NCI-H2107 treated with DMSO at 0.1 percent for 48 hours (cell line): ENCODE measurements at regions not wholly inside any gene's neighbourhood (a gene's known extent, or its start where the extent isn't known, plus 50 kb on each side); places are given as distances from the start of the nearest gene placed in this dataset.
"Not testable (repeated sequence)": the region's sequence is repeated elsewhere in the genome, so short reads cannot be mapped to it uniquely, and the experiment has no call there.

Source experiments
- DNase-seq: peaks from one replicate; lab custom pipeline; 2025; ENCODE audit not compliant: unreplicated experiment; lab: John Stamatoyannopoulos, UW

DNA sequence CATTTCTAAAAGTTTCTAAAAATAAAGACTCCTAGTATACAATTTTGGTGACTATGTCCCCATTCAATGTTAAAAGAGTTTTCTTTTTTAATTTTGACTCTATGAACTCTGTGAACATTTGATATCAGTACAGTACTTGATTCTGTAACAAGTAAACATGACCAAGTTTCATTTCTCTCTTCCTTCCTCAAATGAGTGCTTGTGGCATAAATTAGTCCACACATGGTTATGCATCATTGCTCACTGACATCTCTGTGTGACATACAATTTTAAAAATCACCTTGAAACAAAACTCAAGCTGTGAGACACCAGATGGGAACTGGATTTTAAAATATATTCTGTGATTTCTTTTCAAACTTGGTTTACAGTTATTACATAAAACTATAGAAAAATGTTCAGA, 253.9 kb upstream of the MDGA2 start:
- DNase-seq, result no peak

DNA sequence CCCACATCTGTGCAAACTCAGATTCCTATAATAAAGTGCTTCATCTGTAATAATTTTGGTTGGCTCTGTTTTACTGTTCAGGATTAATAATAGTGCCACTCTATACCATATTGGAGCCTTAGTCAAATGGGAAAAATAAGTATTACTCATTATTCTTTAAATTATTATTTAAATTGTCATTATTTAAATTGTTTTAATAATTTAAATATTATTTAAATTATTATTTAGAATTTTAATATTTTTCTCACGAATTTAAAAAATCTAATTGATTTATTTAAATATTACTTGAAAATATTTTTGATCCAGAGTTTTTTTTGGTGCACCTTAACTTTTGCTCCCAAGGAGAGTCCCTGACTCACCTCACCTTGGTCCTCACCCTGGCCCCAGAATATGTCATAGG, 245.7 kb upstream of the MDGA2 start:
- no peak for DNase-seq

DNA sequence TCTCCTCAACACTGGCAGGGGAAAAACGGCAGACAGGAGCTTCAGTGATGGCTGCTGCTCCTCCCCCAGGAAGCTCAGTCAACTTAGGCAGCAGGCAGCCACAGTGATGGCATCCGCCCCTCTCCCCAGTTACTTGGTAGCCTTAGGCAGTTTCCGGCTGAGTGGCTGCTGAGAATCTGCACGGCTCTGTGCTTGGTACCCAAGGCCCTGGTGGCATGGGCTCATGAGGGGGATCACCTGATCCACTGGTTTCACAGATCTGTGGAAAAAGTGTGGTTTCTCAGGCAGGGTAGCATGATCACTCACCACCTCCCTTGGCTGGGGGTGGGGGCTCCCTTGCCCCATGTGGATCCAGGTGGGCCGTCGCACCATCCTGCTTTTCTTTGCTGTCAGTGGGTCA, 244.6 kb upstream of the MDGA2 start:
- DNase-seq, result no peak

DNA sequence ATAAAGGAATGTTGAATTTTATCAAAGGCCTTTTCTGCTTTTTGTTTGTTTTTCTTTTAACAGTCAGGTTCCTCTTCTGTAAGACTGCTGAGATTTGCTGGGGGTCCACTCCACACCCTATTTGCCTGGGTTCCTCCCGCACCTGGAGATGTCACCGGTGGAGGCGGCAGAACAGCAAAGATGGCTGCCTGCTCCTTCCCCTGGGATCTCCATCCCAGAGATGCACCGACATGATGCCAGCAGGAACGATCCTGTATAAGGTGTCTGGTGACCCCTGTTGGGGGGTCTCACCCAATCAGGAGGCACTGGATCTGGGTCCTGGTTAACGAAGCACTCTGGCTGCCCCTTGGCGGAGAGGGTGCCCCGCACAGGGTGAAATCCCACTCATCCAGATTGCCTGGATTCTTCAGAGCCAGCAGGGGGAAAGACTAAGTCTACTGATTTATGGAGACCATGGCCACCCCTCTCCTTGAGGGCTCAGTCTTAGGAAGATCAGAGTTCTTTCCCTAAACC, 244.0 kb upstream of the MDGA2 start:
- no peak for DNase-seq

DNA sequence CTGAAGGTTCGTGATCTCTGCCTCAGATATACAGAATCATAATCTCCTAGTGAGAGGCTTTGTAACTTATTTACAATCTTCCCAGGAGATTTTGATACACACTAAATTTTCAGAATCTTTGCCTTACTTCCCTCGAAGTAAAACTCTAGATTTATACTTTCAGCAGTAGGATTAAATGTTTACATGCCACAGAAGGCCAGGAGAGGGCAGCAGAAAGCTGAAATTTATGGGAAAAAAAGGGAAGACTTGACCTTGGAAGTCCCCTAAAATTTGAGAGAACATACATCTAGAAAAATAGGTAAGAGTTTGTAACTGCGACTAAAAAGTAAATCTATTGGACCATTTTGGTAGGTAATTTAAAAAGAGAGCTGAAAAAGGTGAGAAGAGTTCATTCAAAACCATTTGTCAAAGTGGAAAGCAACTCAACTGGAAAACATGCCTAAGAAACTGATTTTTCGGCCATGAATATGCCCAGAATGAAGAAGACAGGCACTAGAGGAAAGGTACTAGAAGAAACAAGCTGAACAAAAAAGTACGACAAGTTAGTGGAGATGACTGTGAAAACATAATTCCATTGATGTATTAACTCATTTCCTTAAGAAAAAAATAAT, 242.0 kb upstream of the MDGA2 start:
- DNase-seq, result no peak

DNA sequence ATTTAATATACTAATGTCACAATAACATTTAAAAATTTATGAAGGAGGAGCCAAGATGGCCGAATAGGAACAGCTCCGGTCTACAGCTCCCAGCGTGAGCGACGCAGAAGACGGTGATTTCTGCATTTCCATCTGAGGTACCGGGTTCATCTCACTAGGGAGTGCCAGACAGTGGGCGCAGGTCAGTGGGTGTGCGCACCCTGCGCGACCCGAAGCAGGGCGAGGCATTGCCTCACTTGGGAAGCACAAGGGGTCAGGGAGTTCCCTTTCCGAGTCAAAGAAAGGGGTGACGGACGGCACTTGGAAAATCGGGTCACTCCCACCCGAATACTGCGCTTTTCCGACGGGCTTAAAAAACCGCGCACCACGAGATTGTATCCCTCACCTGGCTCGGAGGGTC, 225.7 kb upstream of the MDGA2 start:
- DNase-seq, result not testable (repeated sequence)

DNA sequence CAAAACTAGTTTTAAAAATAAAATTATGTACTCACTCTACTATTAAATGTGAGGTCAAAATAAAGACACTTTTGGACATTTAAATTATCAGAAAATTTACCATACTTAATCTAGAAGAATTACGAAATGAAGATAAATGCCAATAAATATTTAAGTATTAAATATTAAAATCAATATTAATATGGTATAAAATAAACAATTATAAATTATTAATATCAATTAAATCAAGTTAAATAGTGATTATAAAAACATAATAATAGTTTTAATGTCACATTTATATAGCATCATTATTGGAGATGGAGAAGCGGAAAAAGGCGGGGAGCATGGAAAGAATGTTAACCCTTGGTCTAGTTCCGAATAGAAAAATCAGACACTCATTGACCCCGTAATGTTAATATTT, 224.3 kb upstream of the MDGA2 start:
- no peak for DNase-seq

DNA sequence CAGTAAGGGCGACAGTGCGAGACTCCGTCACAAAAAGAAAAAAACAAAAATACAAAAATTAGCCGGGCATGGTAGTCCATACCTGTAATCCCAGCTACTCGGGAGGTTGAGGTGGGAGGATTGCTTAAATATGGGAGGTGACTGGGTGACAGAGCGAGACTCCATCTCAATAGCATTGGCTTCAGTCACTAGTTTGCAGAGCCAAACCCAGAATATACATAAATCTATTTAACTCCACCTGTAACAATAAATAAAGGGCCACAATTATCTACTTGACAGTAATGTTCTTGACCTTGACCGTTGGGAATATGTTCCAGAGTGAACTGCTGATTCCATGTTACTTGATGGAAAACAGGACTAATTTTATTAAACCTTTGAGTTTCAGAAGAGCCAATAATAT, 198.9 kb upstream of the MDGA2 start:
- no peak for DNase-seq

DNA sequence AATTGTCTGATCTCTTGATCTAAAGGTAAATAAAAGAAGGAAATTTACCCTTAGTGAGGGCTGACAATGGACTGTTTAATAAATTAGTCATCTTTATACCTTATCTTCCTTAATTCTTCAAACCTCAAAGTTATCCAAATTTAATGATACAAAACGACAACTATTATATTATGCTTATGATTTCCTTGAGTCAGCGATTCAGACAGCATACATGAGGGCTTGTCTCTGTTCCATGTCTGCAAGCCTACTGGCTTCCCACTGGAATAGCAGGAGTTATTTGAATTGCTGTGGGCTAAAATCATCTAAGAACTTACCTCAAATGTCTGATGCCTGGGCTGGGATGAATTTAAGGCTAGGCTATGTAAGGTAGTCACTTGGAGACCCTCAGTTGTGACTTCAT, 197.2 kb upstream of the MDGA2 start:
- no peak for DNase-seq

DNA sequence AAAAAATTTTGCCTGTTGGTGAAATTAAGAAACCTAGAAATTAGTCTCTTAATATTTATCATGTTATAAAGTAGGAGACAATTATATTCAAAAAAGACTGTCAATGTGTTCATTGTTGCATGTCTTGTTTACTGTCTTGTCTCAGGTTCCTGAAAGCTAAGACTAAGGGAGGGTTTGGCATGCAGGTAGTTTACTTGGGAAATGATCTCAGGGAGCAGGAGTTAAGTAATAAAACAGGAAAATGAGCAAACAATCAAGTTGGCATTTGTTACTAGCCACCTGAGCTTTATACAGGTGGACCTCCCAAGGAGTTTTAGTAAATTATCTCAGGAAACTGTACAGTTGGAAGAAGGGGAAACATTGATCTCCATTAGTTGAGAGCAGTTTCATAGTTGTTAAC, 188.0 kb upstream of the MDGA2 start:
- DNase-seq, result no peak

DNA sequence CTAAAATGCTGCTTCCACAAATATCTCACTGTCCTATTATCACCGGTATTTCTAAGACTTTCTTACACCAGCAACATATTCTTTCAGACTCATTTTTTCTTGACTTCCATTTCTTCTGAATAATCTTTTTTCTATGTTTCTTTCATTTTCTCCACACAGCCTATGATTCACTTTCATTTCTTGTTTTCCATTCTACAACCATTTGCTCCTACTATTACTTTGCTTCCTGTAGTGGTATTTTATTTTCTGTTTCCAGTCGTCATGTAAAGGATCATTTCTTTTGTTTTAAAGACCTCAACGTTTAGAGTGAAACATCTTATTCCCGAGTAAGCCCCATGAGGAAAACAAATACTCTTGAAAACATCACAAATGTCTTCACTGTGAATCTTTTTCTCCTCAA, 182.2 kb upstream of the MDGA2 start:
- no peak for DNase-seq

DNA sequence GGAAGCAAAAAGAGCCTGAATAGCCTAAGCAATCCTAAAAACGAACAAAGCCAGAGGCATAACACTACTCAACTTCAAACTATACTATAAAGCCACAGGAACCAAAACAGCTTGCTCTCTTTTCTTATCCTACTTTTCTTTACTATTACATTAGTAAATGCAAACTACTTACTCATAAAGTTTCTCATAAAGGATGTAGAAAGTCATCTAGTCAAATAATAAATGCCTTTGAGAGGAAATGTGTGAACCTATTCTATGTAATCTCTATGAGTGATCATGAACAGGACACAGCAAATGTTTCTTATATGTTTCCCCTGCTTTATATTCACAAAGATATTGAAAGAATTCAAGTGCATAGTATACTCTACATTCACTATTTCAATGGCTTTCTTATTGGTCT, 176.9 kb upstream of the MDGA2 start:
- no peak for DNase-seq

DNA sequence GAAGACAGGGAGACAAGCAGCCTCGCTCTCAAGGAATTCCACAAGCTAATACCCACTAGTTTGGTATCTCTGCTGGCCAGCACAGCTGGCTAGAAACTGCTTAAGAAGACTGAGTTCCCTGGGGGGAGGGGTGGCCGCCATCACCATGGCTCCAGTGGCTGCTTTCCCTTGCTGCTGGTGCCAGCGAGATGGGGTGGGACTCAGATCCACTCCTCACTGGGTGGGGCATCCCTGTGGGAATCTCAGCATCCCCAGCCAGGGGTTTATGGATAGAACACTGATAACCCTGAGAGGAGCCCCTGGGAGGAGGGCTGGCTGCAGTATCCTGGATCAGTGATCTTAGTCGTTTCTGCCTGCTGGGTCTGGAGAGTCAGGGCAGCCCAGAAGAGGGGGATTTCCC, 170.6 kb upstream of the MDGA2 start:
- DNase-seq, result no peak

DNA sequence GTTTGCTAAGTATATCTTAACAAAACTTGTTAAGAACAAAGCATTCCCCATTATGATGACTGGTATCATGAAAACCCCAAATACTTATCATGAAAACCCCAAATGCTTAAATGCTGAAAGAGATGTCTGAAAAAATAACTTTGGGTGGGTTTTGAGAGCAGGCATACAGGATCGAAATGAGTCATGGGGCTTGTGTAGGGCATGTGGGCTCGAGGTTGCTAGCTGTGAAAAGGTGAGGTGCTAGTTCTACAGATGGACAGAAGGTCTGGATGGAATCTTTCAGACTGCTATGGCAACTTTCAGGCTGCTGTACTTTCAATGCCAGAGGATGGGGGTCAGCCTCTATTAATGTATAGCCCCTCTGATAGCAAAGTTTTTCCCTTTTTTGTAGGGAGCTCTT, 167.8 kb upstream of the MDGA2 start:
- no peak for DNase-seq

DNA sequence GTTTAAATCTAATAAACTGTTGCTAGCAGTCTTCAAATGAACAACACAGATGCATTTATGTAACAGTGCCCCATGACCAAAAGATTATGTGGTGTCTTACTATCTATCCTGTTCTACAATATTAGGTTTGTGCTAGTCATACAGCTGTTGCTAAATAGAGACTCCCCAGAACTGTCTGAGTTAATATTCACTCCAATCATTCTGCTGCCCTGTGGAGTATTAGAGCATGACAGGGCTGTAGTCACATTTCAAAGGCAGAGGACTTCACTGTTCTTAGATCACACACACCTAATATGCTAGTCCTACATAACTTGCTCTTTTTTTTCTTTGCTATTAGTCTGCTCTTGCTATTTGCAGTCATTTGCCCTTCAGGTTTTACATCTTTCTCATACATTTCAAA, 157.6 kb upstream of the MDGA2 start:
- DNase-seq, result no peak

DNA sequence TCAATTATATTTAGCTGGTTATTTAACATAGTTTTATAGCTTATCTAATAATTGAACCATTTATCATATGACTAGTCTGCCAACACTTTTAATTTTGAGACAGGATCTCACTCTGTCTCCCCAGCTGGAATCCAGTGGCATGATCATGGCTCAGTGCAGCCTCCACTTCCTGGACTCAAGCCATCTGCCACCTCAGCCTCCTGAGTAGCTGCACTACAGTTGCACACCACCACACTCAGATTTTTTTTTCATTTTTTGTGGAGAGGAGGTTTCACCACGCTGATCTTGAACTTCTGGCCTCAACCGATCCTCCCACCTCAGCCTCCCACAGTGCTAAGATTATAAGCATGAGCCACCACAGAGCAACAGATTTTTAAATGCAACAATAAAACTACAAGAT, 151.4 kb upstream of the MDGA2 start:
- DNase-seq, result no peak

DNA sequence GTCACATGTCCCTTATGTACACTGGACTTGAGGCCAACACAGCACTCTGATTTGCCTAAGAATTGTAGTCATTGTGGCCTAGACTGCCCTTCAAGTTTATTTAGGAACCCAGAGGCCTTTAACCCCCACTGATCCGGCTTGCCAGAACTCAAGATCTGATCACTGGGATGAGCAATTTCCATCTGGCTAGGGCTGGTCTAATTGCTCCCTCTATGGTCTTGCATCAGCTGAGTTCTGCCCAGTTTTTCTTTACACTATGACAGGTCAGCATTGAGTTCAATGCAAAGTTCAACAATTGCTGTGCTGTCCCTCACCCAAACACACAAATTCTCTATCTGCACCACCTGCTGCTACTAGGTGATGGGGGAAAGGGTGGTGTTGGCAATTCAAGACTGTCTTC, 146.9 kb upstream of the MDGA2 start:
- no peak for DNase-seq

DNA sequence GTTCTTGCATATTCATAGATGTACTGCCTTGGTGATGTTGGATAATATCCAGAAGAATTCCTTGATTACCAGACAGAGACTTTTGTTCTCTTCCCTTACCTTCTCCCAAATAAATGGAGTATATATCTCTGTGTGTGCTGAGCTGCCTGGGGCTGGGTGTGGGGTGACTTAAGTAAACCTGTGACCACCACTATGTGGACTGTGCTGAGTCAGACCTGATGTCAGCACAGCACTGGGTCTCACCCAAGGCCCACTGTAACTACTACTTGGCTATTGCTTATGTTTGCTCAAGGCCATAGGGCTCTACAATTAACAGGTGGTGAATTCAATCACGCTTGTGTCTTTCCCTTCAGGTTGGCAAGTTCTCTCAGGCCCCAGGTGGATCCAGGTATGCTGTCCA, 145.7 kb upstream of the MDGA2 start:
- DNase-seq, result no peak

DNA sequence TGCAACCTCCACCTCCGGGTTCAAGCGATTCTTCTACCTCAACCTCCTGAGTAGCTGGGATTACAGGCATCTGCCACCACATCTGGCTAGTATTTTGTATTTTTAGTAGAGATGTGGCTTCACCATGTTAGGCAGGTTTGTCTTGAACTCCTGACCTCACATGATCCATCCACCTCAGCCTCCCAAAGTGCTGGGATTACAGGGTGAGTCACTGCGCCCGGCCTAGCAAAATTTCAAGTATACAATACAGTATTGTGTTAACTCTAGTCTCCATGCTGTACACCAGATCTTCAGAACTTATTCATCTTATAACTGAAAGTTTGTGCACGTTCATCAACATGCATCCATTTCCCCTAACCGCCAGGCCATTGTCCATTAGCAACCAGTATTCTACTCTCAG, 115.1 kb upstream of the MDGA2 start:
- DNase-seq, result no peak

DNA sequence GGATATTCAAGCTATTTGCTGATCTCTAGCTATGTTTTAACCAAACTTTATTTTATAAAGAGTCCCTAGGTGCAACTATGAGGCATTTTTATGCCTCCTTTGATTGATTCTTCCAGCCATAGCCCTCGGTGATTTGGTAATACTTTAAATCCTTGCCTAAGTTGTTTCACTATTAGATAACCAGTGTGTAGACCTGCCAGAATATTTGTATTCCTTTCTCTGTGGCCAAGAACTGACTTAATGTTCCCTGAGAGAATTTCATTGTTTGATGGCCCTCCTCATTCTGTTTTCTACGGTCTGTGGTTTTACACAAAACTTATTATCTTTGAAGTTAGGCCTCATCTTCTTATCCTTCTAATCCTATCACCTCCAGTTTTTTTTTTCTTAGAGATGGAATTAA, 109.7 kb upstream of the MDGA2 start:
- DNase-seq, result no peak

DNA sequence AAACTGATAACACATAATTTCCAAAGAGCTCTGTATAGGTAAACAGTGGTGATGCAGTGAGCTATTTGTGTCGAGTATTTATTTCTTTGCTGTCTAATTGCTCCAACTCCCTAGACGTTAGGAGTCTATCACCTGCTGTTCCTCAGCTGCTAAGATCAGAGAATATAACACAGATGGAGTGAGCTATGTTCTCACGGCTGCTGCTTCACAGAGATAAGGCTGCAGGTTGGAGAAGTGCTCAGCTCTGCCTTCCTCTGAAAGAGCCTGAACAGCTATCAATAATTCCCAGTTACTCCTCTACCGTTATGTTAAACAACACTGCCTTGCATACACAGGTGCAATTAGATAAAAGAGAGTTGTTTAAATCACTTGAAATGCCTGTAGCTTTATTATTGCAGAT, 103.2 kb upstream of the MDGA2 start:
- DNase-seq, result no peak

DNA sequence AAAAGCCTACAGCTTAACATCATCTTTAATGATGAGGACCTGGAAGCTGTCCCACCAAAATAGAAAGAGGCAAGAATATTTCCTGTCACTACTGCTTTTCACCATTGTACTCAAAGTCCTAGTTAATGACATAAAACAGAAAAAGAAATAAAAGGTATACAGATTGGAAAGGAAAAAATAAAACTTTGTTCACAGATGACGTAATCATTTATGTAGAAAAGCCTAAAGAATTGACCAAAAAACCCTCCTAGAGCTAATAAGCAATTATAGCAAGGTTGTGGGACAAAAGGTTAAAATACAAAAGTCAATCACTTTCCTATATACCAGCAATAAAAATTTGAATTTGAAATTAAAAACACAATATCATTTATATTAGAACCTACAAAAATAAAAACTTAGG, 97.2 kb upstream of the MDGA2 start:
- no peak for DNase-seq

DNA sequence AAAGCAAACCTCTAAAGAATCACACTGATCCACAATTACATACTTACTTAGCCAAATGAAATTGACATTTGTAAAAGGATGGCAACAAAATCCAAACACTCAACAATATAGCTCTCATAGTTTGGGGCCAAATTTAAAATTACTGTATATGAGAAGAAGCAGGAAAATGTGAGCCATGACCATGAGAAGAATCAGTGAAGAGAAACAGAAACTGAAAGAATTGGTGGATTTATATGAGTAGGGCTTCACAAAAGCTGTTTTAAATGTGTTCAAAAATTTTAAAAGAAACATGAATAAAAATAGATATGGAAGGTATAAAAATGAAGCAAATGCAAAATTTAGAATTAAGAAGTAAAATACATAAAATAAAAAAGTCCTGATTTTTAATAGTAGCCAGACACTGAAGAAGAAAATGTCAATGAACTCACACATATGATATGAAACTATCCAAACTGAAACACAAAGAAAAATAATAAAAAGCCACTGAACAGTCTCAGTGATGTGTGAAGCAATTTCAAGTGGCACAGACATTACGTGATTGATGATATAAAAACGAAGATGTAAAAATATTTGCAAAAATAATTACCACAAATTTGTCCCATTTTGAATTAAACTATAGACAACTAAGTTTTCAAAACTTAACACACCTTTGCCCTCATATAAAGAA, 87.9 kb upstream of the MDGA2 start:
- no peak for DNase-seq
